ENCODE measurements at regions not wholly inside any gene's neighbourhood (a gene's known extent, or its start where the extent isn't known, plus 50 kb on each side); places are given as distances from the start of the nearest gene placed in this dataset.
"Not testable (repeated sequence)": the region's sequence is repeated elsewhere in the genome, so short reads cannot be mapped to it uniquely, and the experiment has no call there.

GRCh38 chr12:9309749-9310148 lies 101.6 kb upstream of the PZP start:
- H4K20me1 ChIP-seq (ENCODE audit: insufficient read depth, low read length); H3K4me3 ChIP-seq (replicated peaks in 1 of 3; ENCODE audit: insufficient read depth in 1 of 3, low read depth in 2 of 3, low read length in 3 of 3); CTCF ChIA-PET (ENCODE audit: low intra/inter-chr PET ratio, low total read pairs); intact Hi-C loops (cut with micrococcal nuclease; ENCODE audit: unreplicated experiment); BruUV-seq (replicated peaks); H3K9me3 ChIP-seq (ENCODE audit: low read length); H3K4me2 ChIP-seq (ENCODE audit: low read depth, low read length); H3K36me3 ChIP-seq (replicated peaks in 1 of 2; ENCODE audit: control insufficient read depth in 1 of 2, insufficient read depth in 2 of 2, low read length in 2 of 2); H3K27ac ChIP-seq (ENCODE audit: extremely low read length, insufficient read depth, low read length); H3K9ac ChIP-seq (ENCODE audit: insufficient read depth, low read depth, low read length); POLR2A ChIA-PET; in situ Hi-C loops (cut with HindIII; ENCODE audit: extremely low pct_ligation_motif_present, low pct_unique_long_range_greater_than_20kb); DNase-seq (ENCODE audit: low spot score); H2AFZ ChIP-seq (ENCODE audit: low read length); FAIRE-seq; H3K27me3 ChIP-seq (ENCODE audit: control insufficient read depth in 1 of 2, insufficient read depth in 2 of 2, low read length in 2 of 2); ATAC-seq; H3K79me2 ChIP-seq (ENCODE audit: insufficient read depth, low read length): not testable (repeated sequence)
- H3K4me1 ChIP-seq (ENCODE audit: insufficient read depth, low read length): peaks cover 15% of the 10 kb centered on the region; the same call in 1 of the 2 replicates
- 85% methylated on average over 9 of the region's 12 CpGs for WGBS (ENCODE audit: low lambda C conversion rate)

- BruUV-seq (replicated peaks); H3K27me3 ChIP-seq (ENCODE audit: control insufficient read depth in 1 of 2, insufficient read depth in 2 of 2, low read length in 2 of 2); ATAC-seq; FAIRE-seq; intact Hi-C loops (cut with micrococcal nuclease; ENCODE audit: unreplicated experiment); H2AFZ ChIP-seq (ENCODE audit: low read length); H3K4me3 ChIP-seq (replicated peaks in 1 of 3; ENCODE audit: insufficient read depth in 1 of 3, low read depth in 2 of 3, low read length in 3 of 3); H3K36me3 ChIP-seq (replicated peaks in 1 of 2; ENCODE audit: control insufficient read depth in 1 of 2, insufficient read depth in 2 of 2, low read length in 2 of 2); DNase-seq (ENCODE audit: low spot score); H3K9ac ChIP-seq (ENCODE audit: insufficient read depth, low read depth, low read length); H3K27ac ChIP-seq (ENCODE audit: extremely low read length, insufficient read depth, low read length); CTCF ChIA-PET (ENCODE audit: low intra/inter-chr PET ratio, low total read pairs); H3K79me2 ChIP-seq (ENCODE audit: insufficient read depth, low read length); H3K9me3 ChIP-seq (ENCODE audit: low read length); H4K20me1 ChIP-seq (ENCODE audit: insufficient read depth, low read length); POLR2A ChIA-PET; in situ Hi-C loops (cut with HindIII; ENCODE audit: extremely low pct_ligation_motif_present, low pct_unique_long_range_greater_than_20kb); H3K4me2 ChIP-seq (ENCODE audit: low read depth, low read length): not testable (repeated sequence)
- peaks cover 15% of the 10 kb centered on the region; the same call in 1 of the 2 replicates for H3K4me1 ChIP-seq (ENCODE audit: insufficient read depth, low read length)
- 95% methylated on average over 2 of the region's 2 CpGs for WGBS (ENCODE audit: low lambda C conversion rate)
Measured at GRCh38 chr12:9308745-9309144, 100.5 kb upstream of the PZP start.

GRCh38 chr12:9308163-9308562 lies 100.0 kb upstream of the PZP start:
- H3K27ac ChIP-seq (ENCODE audit: extremely low read length, insufficient read depth, low read length); H3K79me2 ChIP-seq (ENCODE audit: insufficient read depth, low read length); intact Hi-C loops (cut with micrococcal nuclease; ENCODE audit: unreplicated experiment); H3K4me2 ChIP-seq (ENCODE audit: low read depth, low read length); BruUV-seq (replicated peaks); H2AFZ ChIP-seq (ENCODE audit: low read length); in situ Hi-C loops (cut with HindIII; ENCODE audit: extremely low pct_ligation_motif_present, low pct_unique_long_range_greater_than_20kb); CTCF ChIA-PET (ENCODE audit: low intra/inter-chr PET ratio, low total read pairs); POLR2A ChIA-PET; FAIRE-seq; H3K27me3 ChIP-seq (ENCODE audit: control insufficient read depth in 1 of 2, insufficient read depth in 2 of 2, low read length in 2 of 2); H3K9me3 ChIP-seq (ENCODE audit: low read length); H3K36me3 ChIP-seq (replicated peaks in 1 of 2; ENCODE audit: control insufficient read depth in 1 of 2, insufficient read depth in 2 of 2, low read length in 2 of 2); H4K20me1 ChIP-seq (ENCODE audit: insufficient read depth, low read length); H3K9ac ChIP-seq (ENCODE audit: insufficient read depth, low read depth, low read length); DNase-seq (ENCODE audit: low spot score); ATAC-seq; H3K4me3 ChIP-seq (replicated peaks in 1 of 3; ENCODE audit: insufficient read depth in 1 of 3, low read depth in 2 of 3, low read length in 3 of 3); H3K4me1 ChIP-seq (ENCODE audit: insufficient read depth, low read length): not testable (repeated sequence)
- 97% methylated on average over 10 of the region's 10 CpGs for WGBS (ENCODE audit: low lambda C conversion rate)

GRCh38 chr12:9307255-9307654 lies 99.1 kb upstream of the PZP start:
- H3K9ac ChIP-seq (ENCODE audit: insufficient read depth, low read depth, low read length); H3K4me2 ChIP-seq (ENCODE audit: low read depth, low read length); in situ Hi-C loops (cut with HindIII; ENCODE audit: extremely low pct_ligation_motif_present, low pct_unique_long_range_greater_than_20kb); H3K79me2 ChIP-seq (ENCODE audit: insufficient read depth, low read length); DNase-seq (ENCODE audit: low spot score); POLR2A ChIA-PET; CTCF ChIA-PET (ENCODE audit: low intra/inter-chr PET ratio, low total read pairs); FAIRE-seq; H3K27ac ChIP-seq (ENCODE audit: extremely low read length, insufficient read depth, low read length); H3K36me3 ChIP-seq (replicated peaks in 1 of 2; ENCODE audit: control insufficient read depth in 1 of 2, insufficient read depth in 2 of 2, low read length in 2 of 2); H3K9me3 ChIP-seq (ENCODE audit: low read length); H3K4me1 ChIP-seq (ENCODE audit: insufficient read depth, low read length); H3K4me3 ChIP-seq (replicated peaks in 1 of 3; ENCODE audit: insufficient read depth in 1 of 3, low read depth in 2 of 3, low read length in 3 of 3); H2AFZ ChIP-seq (ENCODE audit: low read length); intact Hi-C loops (cut with micrococcal nuclease; ENCODE audit: unreplicated experiment); H3K27me3 ChIP-seq (ENCODE audit: control insufficient read depth in 1 of 2, insufficient read depth in 2 of 2, low read length in 2 of 2); H4K20me1 ChIP-seq (ENCODE audit: insufficient read depth, low read length); BruUV-seq (replicated peaks): not testable (repeated sequence)
- peak; percentile 62 for ATAC-seq
- WGBS (ENCODE audit: low lambda C conversion rate): 83% methylated on average over 2 of the region's 5 CpGs
